GM12892 (cell line): ENCODE measurements at regions not wholly inside any gene's neighbourhood (a gene's known extent, or its start where the extent isn't known, plus 50 kb on each side); places are given as distances from the start of the nearest gene placed in this dataset.

ENCODE experiments used
- POLR2A ChIP-seq: IDR thresholded peaks from 2 replicates; pipeline ENCODE4 v1.6.1; 2011; ENCODE audit warnings: low read depth, low read length, control low read depth
- POLR2AphosphoS5 ChIP-seq: IDR thresholded peaks from 2 replicates; pipeline ENCODE4 v1.6.1; 2011; ENCODE audit warnings: low read depth, low read length, control low read depth
- TAF1 ChIP-seq: IDR thresholded peaks from 2 replicates; pipeline ENCODE4 v1.6.1; 2011; ENCODE audit warnings: low read depth, mild to moderate bottlenecking, control low read depth, low read length, borderline replicate concordance

DNA sequence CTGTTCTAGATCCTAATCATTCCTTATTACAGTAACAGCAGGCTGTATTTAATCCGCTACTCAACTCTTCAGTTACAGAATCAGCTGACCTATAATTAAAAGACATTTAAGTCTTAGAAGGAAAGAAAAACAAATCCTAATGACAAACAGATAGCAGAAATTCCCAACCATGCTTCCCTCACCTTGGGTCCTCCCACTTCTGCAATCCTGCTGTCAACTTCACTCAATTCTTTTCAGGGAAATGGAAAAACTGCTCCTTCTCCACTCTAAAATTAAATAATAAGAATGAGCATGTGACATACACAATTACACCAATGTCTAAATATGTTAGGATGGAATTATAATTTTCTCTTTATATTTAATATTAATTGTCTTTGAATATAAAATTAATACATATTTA is 182.6 kb upstream of the LYPLAL1 start:
- no peak for TF ChIP-seq POLR2A
- no peak for TF ChIP-seq TAF1
- no peak for TF ChIP-seq POLR2AphosphoS5
